HepG2 (cell line): ENCODE measurements at regions not wholly inside any gene's neighbourhood (a gene's known extent, or its start where the extent isn't known, plus 50 kb on each side); places are given as distances from the start of the nearest gene placed in this dataset.

Experiments
- GPN1 ChIP-seq: sonication (generic); formaldehyde crosslinking; IDR thresholded peaks from 2 replicates; pipeline ENCODE4 v1.5.1; 2020; ENCODE audit warnings: missing genetic modification reagents, borderline replicate concordance
- HOXA7 ChIP-seq: sonication (generic); formaldehyde crosslinking; IDR thresholded peaks from 2 replicates; pipeline ENCODE4 v1.8.1; 2022; ENCODE audit warnings: mild to moderate bottlenecking, missing genetic modification reagents, moderate library complexity
- PHF5A ChIP-seq: IDR thresholded peaks from one replicate; pipeline ENCODE4 v1.6.1; 2018; ENCODE audit warnings: low read depth, missing genetic modification reagents; ENCODE audit not compliant: unreplicated experiment
- PPARG ChIP-seq: conservative IDR thresholded peaks from 2 replicates; pipeline ENCODE4 v1.6.1; 2016; ENCODE audit warnings: missing biosample characterization, missing genetic modification reagents
- SIX1 ChIP-seq: sonication (generic); formaldehyde crosslinking; IDR thresholded peaks from 2 replicates; pipeline ENCODE4 v1.4.0; 2020; ENCODE audit warnings: missing genetic modification reagents, borderline replicate concordance
- SRY ChIP-seq: sonication (generic); formaldehyde crosslinking; IDR thresholded peaks from 2 replicates; pipeline ENCODE4 v1.8.0; 2022; ENCODE audit warnings: mild to moderate bottlenecking, missing genetic modification reagents
- TCF7L2 ChIP-seq: IDR thresholded peaks from 2 replicates; pipeline ENCODE4 v1.6.1; 2011; ENCODE audit warnings: mild to moderate bottlenecking, low read depth, low read length, moderate library complexity
- ZNF564 ChIP-seq: sonication (generic); formaldehyde crosslinking; IDR thresholded peaks from 2 replicates; pipeline ENCODE4 v1.8.1; 2023; ENCODE audit warnings: mild to moderate bottlenecking, missing genetic modification reagents
- ZSCAN31 ChIP-seq: sonication (generic); formaldehyde crosslinking; IDR thresholded peaks from 2 replicates; pipeline ENCODE4 v1.5.0; 2020; ENCODE audit warnings: low read depth, mild to moderate bottlenecking, missing genetic modification reagents
- TF ChIP-seq, protein P1 (sequence below): sonication (generic); formaldehyde crosslinking; IDR thresholded peaks from 2 replicates; pipeline ENCODE4 v1.5.0; 2020; ENCODE audit warnings: mild to moderate bottlenecking, missing genetic modification reagents
- TF ChIP-seq, protein P2 (sequence below): IDR thresholded peaks from 2 replicates; pipeline ENCODE4 v1.6.1; 2016; ENCODE audit warnings: mild to moderate bottlenecking
- TF ChIP-seq, protein P3 (sequence below): sonication (generic); formaldehyde crosslinking; IDR thresholded peaks from 2 replicates; pipeline ENCODE4 v1.5.1; 2020; ENCODE audit warnings: mild to moderate bottlenecking, missing genetic modification reagents, moderate library complexity
- TF ChIP-seq, protein P4 (sequence below): sonication (generic); formaldehyde crosslinking; IDR thresholded peaks from 2 replicates; pipeline ENCODE4 v1.4.0; 2020; ENCODE audit warnings: missing genetic modification reagents
- TF ChIP-seq, protein P5 (sequence below), 2 experiments: IDR thresholded peaks; 2 replicates each; pipeline ENCODE4 v1.6.1; 2011 to 2012; ENCODE audit warnings: low read length in 2 of 2, borderline replicate concordance in 1 of 2, low read depth in 1 of 2, mild to moderate bottlenecking in 1 of 2, moderate library complexity in 1 of 2

DNA sequence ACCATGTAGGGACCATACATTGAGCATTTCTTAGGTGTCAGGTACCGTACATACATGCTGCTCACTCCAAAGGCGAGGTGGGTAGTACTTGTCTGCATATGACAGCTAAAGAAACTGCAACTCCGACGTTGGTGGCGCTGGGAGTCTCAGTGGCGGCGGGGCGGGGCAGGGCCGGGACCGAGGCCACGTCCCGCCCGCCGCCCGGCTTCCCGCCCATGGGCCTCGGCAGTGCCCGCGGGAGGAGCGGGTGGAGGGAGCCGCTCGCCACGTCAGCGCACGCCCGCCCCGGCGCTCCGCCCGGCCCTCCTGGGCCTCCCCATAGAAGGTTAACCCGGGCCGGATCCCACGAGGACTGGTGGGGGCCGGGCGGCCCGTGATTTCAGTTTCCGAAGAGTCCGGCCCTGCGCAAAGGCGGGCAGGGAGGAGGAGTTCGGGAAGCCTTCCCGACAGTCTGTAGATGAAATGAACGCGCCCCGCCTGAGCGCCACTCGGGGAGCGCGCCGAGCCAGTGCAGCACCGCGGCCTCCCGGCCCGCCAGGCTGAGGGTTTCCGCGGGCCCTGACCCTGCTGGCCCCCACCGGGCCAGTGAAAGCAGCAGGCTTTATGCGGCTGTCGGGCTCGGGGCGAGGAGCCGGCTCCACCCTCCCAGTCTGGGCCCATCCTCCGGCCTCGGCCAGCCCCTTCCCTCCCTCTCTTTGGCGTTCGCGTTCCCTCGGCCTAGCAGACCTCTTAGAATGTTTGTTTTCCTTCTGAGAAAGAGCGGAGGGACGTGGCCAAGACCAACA is 119.9 kb upstream of the JUN start (continued):
- TF ChIP-seq, protein P1, sequence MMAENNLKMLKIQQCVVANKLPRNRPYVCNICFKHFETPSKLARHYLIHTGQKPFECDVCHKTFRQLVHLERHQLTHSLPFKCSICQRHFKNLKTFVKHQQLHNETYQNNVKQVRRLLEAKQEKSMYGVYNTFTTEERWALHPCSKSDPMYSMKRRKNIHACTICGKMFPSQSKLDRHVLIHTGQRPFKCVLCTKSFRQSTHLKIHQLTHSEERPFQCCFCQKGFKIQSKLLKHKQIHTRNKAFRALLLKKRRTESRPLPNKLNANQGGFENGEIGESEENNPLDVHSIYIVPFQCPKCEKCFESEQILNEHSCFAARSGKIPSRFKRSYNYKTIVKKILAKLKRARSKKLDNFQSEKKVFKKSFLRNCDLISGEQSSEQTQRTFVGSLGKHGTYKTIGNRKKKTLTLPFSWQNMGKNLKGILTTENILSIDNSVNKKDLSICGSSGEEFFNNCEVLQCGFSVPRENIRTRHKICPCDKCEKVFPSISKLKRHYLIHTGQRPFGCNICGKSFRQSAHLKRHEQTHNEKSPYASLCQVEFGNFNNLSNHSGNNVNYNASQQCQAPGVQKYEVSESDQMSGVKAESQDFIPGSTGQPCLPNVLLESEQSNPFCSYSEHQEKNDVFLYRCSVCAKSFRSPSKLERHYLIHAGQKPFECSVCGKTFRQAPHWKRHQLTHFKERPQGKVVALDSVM: peak; percentile 61
- TF ChIP-seq HOXA7 (CRISPR knock-in tag) (no peak), ZSCAN31 (CRISPR knock-in tag) (peak; percentile 73), PHF5A (no peak), GPN1 (CRISPR knock-in tag) (0 out of 2 replicates have a peak, but pooled peaks have one; percentile 51), SRY (CRISPR knock-in tag) (peak; percentile 64; the same call in 1 of the 2 replicates), SIX1 (CRISPR knock-in tag) (no peak), ZNF564 (peak; percentile 76; the same call in 1 of the 2 replicates), PPARG (CRISPR knock-in tag) (peak; percentile 42; the same call in 1 of the 2 replicates), TCF7L2 (no peak)
- TF ChIP-seq, protein P2, sequence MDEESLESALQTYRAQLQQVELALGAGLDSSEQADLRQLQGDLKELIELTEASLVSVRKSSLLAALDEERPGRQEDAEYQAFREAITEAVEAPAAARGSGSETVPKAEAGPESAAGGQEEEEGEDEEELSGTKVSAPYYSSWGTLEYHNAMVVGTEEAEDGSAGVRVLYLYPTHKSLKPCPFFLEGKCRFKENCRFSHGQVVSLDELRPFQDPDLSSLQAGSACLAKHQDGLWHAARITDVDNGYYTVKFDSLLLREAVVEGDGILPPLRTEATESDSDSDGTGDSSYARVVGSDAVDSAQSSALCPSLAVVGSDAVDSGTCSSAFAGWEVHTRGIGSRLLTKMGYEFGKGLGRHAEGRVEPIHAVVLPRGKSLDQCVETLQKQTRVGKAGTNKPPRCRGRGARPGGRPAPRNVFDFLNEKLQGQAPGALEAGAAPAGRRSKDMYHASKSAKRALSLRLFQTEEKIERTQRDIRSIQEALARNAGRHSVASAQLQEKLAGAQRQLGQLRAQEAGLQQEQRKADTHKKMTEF (CRISPR knock-in tag): peak; percentile 92
- TF ChIP-seq, protein P3, sequence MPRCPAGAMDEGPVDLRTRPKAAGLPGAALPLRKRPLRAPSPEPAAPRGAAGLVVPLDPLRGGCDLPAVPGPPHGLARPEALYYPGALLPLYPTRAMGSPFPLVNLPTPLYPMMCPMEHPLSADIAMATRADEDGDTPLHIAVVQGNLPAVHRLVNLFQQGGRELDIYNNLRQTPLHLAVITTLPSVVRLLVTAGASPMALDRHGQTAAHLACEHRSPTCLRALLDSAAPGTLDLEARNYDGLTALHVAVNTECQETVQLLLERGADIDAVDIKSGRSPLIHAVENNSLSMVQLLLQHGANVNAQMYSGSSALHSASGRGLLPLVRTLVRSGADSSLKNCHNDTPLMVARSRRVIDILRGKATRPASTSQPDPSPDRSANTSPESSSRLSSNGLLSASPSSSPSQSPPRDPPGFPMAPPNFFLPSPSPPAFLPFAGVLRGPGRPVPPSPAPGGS (CRISPR knock-in tag): peak; percentile 70; the same call in 1 of the 2 replicates
- TF ChIP-seq, protein P4, sequence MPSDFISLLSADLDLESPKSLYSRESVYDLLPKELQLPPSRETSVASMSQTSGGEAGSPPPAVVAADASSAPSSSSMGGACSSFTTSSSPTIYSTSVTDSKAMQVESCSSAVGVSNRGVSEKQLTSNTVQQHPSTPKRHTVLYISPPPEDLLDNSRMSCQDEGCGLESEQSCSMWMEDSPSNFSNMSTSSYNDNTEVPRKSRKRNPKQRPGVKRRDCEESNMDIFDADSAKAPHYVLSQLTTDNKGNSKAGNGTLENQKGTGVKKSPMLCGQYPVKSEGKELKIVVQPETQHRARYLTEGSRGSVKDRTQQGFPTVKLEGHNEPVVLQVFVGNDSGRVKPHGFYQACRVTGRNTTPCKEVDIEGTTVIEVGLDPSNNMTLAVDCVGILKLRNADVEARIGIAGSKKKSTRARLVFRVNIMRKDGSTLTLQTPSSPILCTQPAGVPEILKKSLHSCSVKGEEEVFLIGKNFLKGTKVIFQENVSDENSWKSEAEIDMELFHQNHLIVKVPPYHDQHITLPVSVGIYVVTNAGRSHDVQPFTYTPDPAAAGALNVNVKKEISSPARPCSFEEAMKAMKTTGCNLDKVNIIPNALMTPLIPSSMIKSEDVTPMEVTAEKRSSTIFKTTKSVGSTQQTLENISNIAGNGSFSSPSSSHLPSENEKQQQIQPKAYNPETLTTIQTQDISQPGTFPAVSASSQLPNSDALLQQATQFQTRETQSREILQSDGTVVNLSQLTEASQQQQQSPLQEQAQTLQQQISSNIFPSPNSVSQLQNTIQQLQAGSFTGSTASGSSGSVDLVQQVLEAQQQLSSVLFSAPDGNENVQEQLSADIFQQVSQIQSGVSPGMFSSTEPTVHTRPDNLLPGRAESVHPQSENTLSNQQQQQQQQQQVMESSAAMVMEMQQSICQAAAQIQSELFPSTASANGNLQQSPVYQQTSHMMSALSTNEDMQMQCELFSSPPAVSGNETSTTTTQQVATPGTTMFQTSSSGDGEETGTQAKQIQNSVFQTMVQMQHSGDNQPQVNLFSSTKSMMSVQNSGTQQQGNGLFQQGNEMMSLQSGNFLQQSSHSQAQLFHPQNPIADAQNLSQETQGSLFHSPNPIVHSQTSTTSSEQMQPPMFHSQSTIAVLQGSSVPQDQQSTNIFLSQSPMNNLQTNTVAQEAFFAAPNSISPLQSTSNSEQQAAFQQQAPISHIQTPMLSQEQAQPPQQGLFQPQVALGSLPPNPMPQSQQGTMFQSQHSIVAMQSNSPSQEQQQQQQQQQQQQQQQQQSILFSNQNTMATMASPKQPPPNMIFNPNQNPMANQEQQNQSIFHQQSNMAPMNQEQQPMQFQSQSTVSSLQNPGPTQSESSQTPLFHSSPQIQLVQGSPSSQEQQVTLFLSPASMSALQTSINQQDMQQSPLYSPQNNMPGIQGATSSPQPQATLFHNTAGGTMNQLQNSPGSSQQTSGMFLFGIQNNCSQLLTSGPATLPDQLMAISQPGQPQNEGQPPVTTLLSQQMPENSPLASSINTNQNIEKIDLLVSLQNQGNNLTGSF (CRISPR knock-in tag): peak; percentile 59; the same call in 1 of the 2 replicates
- TF ChIP-seq, protein P5, sequence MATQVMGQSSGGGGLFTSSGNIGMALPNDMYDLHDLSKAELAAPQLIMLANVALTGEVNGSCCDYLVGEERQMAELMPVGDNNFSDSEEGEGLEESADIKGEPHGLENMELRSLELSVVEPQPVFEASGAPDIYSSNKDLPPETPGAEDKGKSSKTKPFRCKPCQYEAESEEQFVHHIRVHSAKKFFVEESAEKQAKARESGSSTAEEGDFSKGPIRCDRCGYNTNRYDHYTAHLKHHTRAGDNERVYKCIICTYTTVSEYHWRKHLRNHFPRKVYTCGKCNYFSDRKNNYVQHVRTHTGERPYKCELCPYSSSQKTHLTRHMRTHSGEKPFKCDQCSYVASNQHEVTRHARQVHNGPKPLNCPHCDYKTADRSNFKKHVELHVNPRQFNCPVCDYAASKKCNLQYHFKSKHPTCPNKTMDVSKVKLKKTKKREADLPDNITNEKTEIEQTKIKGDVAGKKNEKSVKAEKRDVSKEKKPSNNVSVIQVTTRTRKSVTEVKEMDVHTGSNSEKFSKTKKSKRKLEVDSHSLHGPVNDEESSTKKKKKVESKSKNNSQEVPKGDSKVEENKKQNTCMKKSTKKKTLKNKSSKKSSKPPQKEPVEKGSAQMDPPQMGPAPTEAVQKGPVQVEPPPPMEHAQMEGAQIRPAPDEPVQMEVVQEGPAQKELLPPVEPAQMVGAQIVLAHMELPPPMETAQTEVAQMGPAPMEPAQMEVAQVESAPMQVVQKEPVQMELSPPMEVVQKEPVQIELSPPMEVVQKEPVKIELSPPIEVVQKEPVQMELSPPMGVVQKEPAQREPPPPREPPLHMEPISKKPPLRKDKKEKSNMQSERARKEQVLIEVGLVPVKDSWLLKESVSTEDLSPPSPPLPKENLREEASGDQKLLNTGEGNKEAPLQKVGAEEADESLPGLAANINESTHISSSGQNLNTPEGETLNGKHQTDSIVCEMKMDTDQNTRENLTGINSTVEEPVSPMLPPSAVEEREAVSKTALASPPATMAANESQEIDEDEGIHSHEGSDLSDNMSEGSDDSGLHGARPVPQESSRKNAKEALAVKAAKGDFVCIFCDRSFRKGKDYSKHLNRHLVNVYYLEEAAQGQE (IDR thresholded peaks at IDR 0.05; ENCODE audit: borderline replicate concordance in 1 of 2, low read depth in 1 of 2, low read length in 2 of 2): no peak
